KMS-11 (cell line): ENCODE measurements at regions not wholly inside any gene's neighbourhood (a gene's known extent, or its start where the extent isn't known, plus 50 kb on each side); places are given as distances from the start of the nearest gene placed in this dataset.

Source experiments
- H2AFZ ChIP-seq: fragments of 200-600 bp; sonication (generic); 2 replicates; pipeline ENCODE4 v1.6.1; 2016; ENCODE audit warnings: antibody characterized with exemption, mixed run types, low read depth
- H3K27ac ChIP-seq: fragments of 200-600 bp; sonication (generic); 2 replicates; pipeline ENCODE4 v1.6.1; 2016; ENCODE audit warnings: mild to moderate bottlenecking, mixed run types
- H3K27me3 ChIP-seq: fragments of 200-600 bp; sonication (generic); 2 replicates; pipeline ENCODE4 v1.6.1; 2017; ENCODE audit warnings: mild to moderate bottlenecking, low read depth, mixed run types, moderate library complexity; ENCODE audit not compliant: insufficient read depth
- H3K36me3 ChIP-seq: fragments of 200-600 bp; sonication (generic); 2 replicates; pipeline ENCODE4 v1.6.1; 2017; ENCODE audit warnings: mild to moderate bottlenecking, mixed run types; ENCODE audit not compliant: insufficient read depth
- H3K4me1 ChIP-seq: fragments of 200-600 bp; sonication (generic); 2 replicates; pipeline ENCODE4 v1.6.1; 2016; ENCODE audit warnings: mild to moderate bottlenecking, low read depth, mixed run types; ENCODE audit not compliant: poor library complexity, severe bottlenecking
- H3K4me2 ChIP-seq: fragments of 200-600 bp; sonication (generic); 2 replicates; pipeline ENCODE4 v1.7.0; 2016; ENCODE audit warnings: mild to moderate bottlenecking, mixed run types
- H3K4me3 ChIP-seq: fragments of 200-600 bp; sonication (generic); IDR thresholded peaks from 2 replicates; pipeline ENCODE4 v1.6.1; 2017; ENCODE audit warnings: low read depth, low read length, mixed read lengths; ENCODE audit not compliant: insufficient read depth
- H3K79me2 ChIP-seq: fragments of 200-600 bp; sonication (generic); 2 replicates; pipeline ENCODE4 v1.6.1; 2016; ENCODE audit warnings: low read depth, mixed run types; ENCODE audit not compliant: insufficient read depth
- H3K9ac ChIP-seq: fragments of 200-600 bp; sonication (generic); 2 replicates; pipeline ENCODE4 v1.6.1; 2016; ENCODE audit warnings: mild to moderate bottlenecking, mixed run types
- H4K20me1 ChIP-seq: fragments of 200-600 bp; sonication (generic); 2 replicates; pipeline ENCODE4 v1.6.1; 2016; ENCODE audit warnings: mild to moderate bottlenecking, mixed run types; ENCODE audit not compliant: insufficient read depth
- TF ChIP-seq, protein P1 (sequence below): fragments of 200-600 bp; sonication (generic); conservative IDR thresholded peaks from 2 replicates; pipeline ENCODE4 v1.6.1; 2017; ENCODE audit warnings: low read depth, mild to moderate bottlenecking, antibody characterized with exemption, low read length, moderate library complexity, mixed read lengths

DNA sequence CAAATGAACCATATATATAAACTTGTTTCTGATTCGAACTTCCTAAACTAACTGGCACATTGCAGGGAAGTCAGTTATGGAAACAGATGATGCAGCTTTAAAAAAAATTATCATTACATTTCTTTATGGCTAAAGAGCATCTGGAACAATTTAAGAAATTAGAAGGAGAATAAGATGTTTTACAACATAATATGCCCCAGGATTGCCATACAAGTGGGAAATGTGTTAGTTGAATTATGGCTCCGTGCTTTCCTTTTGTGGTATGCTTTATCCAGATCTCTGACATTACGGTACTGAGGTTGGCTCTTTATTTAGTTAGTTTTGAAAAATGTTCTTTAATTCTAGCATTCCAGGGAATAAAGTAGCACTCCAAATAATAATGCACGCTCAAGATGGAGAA is 343.0 kb upstream of the ZFP64 start:
- Histone ChIP-seq H3K27me3 (no peaks in the 10 kb centered on the region), H3K36me3 (no peaks in the 10 kb centered on the region), H4K20me1 (no peaks in the 10 kb centered on the region), H3K4me1 (no peaks in the 10 kb centered on the region), H3K4me3 (no peak overlapping the region), H2AFZ (no peak overlapping the region), H3K4me2 (no peak overlapping the region), H3K9ac (no peak overlapping the region), H3K27ac (no peak overlapping the region), H3K79me2 (no peaks in the 10 kb centered on the region)
- TF ChIP-seq, protein P1, sequence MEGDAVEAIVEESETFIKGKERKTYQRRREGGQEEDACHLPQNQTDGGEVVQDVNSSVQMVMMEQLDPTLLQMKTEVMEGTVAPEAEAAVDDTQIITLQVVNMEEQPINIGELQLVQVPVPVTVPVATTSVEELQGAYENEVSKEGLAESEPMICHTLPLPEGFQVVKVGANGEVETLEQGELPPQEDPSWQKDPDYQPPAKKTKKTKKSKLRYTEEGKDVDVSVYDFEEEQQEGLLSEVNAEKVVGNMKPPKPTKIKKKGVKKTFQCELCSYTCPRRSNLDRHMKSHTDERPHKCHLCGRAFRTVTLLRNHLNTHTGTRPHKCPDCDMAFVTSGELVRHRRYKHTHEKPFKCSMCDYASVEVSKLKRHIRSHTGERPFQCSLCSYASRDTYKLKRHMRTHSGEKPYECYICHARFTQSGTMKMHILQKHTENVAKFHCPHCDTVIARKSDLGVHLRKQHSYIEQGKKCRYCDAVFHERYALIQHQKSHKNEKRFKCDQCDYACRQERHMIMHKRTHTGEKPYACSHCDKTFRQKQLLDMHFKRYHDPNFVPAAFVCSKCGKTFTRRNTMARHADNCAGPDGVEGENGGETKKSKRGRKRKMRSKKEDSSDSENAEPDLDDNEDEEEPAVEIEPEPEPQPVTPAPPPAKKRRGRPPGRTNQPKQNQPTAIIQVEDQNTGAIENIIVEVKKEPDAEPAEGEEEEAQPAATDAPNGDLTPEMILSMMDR = no peak

DNA sequence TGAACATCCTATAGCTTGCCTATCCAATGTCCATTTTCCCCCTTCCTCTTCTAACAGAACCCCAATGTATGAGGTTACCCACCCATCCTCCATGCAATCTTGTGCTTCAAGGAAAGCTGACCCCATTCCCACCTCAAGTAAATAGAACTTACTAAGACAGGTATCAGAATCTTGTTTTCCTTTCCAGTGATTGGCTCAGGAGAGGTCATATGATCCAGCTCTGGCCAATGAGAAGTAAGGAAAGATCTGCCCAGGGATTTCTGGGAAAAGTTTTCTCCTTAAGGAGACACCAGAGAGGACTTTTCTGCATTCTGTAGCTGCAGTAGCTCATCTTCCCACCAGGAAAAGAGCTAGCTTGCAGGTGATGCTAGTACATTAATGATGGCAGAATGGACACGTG is 341.8 kb upstream of the ZFP64 start:
- no peaks in the 10 kb centered on the region for H3K36me3 ChIP-seq
- no peak overlapping the region for H3K9ac ChIP-seq
- TF ChIP-seq, protein P1 = no peak
- no peaks in the 10 kb centered on the region for H3K79me2 ChIP-seq
- no peaks in the 10 kb centered on the region for H3K27me3 ChIP-seq
- H2AFZ ChIP-seq = no peak overlapping the region
- H3K4me3 ChIP-seq = no peak overlapping the region
- no peaks in the 10 kb centered on the region for H3K4me1 ChIP-seq
- no peaks in the 10 kb centered on the region for H4K20me1 ChIP-seq
- no peak overlapping the region for H3K4me2 ChIP-seq
- H3K27ac ChIP-seq = no peak overlapping the region

DNA sequence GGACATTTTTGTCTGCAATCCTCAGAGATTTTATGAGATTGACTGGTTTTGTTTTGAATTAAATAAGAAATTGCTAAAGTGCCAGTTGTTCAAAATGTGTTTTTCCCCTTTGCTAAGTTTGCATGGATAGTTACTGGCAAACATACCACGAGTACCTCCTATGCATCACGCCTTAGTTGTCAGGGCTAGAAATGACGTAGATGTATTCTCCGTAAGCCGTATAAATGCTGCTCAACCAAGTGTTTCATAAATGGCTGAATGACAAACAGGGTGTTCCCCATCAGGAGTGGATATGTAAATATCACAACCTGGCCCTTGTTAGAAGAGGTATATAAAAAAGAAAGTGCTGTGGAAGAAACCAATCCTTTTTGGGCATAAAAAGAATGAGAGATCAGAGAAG is 341.1 kb upstream of the ZFP64 start:
- Histone ChIP-seq H3K4me2 (no peak overlapping the region), H3K79me2 (no peaks in the 10 kb centered on the region), H3K36me3 (no peaks in the 10 kb centered on the region), H3K27ac (no peak overlapping the region), H3K27me3 (no peaks in the 10 kb centered on the region), H3K9ac (no peak overlapping the region), H4K20me1 (no peaks in the 10 kb centered on the region), H2AFZ (no peak overlapping the region), H3K4me1 (no peaks in the 10 kb centered on the region), H3K4me3 (no peak overlapping the region)
- TF ChIP-seq, protein P1 = no peak

DNA sequence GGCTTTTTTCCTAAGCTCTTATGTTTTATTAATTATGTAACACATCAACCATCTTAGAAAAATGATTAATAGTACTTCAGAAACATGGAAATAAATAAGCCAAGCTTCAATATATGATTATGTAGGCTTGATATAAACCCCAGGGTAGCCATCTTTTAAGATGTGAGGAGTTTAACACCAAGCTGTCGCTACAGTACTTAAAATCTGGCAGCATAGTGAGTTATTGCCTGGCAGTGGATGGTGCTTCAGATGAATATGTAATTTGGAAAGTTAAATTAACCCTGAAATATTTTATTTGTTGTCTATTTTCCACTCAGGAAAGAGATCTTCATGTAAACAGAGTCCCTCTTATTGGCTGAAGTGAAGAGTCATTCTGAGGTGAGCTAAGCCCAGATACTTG is 339.0 kb upstream of the ZFP64 start:
- no peaks in the 10 kb centered on the region for H3K36me3 ChIP-seq
- TF ChIP-seq, protein P1 = no peak
- no peaks in the 10 kb centered on the region for H3K4me1 ChIP-seq

DNA sequence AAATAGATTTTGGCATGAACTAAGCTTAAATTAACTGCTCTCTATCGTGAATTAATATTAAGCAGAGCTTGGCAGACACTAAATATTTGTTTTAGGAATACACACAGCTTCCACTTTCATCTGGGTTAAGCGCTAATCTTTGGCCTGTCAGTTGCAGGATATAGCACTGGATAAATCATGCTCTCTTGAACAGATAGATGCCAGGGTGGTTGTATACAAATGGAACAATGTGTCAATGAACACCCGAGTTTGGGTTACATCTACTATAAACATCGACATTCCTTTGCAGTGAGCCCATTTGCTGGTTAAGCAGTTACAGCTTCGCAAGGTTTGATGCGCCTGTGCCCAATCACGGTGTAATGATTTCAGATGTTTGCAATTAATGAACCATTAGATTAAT is 338.2 kb upstream of the ZFP64 start:
- Histone ChIP-seq H3K27me3 (no peaks in the 10 kb centered on the region), H3K36me3 (no peaks in the 10 kb centered on the region), H2AFZ (no peak overlapping the region), H3K4me2 (no peak overlapping the region), H4K20me1 (no peaks in the 10 kb centered on the region), H3K27ac (no peak overlapping the region), H3K4me1 (no peaks in the 10 kb centered on the region), H3K9ac (no peak overlapping the region), H3K4me3 (no peak overlapping the region), H3K79me2 (no peaks in the 10 kb centered on the region)
- TF ChIP-seq, protein P1 = no peak

More for the DNA sequence above, 339.0 kb upstream of the ZFP64 start:
- Histone ChIP-seq H3K4me3 (no peak overlapping the region), H3K27me3 (no peaks in the 10 kb centered on the region), H3K9ac (no peak overlapping the region), H4K20me1 (no peaks in the 10 kb centered on the region), H3K4me2 (no peak overlapping the region), H3K79me2 (no peaks in the 10 kb centered on the region), H3K27ac (no peak overlapping the region), H2AFZ (no peak overlapping the region)
